RPMI8226 (cell line): ENCODE measurements at regions not wholly inside any gene's neighbourhood (a gene's known extent, or its start where the extent isn't known, plus 50 kb on each side); places are given as distances from the start of the nearest gene placed in this dataset.
A peak's percentile ranks its signal among the peaks of the same experiment; 100 is the strongest.
"Not testable (repeated sequence)": the region's sequence is repeated elsewhere in the genome, so short reads cannot be mapped to it uniquely, and the experiment has no call there.

Experiments
- DNase-seq: peaks from one replicate; pipeline ENCODE4 v3.0.0-alpha.2; 2015

DNA sequence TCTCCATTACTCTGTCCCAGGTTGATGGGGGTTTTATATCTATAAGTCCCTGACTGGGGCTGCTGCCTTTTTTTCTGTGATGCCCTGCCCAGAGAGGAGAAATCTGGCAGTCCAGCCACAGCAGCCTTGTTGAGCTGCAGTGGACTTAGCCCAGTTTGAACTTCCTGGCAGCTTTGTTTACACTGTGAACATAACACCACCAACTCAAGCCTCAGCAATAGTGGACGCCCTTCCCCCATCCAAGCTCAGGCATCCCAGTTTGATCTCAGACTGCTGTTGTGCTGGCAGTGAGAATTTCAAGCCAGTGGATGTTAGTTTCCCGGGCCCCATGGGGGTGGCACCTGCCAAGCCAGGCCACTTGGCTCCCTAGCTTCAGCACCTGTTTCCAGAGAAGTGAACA lies 298.5 kb upstream of the KDM5D start:
- peak; percentile 13 for DNase-seq

DNA sequence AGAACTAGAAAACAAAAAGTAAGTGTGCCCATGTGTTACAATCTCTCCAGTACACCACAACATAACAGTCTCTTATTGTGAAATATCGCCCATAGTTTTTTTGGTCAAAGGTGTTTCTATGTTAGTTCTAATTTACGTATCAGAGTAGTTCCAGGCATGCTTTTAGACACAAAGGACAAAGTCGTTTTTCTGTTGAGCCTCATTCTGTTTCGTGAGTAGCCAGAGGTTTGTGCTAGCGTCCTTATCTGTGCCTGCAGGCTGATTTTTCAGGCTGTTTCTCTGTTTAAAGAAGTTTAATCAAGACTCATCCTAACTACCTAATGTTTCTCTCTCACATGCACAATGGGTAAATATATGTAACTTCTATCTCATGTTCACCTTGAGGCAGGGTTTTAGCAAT lies 281.1 kb upstream of the KDM5D start:
- no peak for DNase-seq

DNA sequence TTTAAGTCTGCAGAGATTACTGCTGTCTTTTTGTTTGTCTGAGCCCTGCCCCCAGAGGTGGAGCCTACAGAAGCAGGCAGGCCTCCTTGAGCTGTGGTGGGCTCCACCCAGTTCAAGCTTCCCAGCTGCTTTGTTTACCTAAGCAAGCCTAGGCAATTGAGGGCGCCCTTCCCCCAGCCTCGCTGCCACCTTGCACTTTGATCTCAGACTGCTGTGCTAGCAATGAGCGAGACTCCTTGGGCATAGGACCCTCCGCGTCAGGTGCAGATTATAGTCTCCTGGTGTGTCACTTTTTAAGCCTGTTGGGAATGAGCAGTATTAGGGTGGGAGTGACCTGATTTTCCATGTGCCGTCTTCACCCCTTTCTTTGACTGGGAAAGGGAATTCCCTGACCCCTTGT lies 248.9 kb upstream of the KDM5D start:
- not testable (repeated sequence) for DNase-seq

DNA sequence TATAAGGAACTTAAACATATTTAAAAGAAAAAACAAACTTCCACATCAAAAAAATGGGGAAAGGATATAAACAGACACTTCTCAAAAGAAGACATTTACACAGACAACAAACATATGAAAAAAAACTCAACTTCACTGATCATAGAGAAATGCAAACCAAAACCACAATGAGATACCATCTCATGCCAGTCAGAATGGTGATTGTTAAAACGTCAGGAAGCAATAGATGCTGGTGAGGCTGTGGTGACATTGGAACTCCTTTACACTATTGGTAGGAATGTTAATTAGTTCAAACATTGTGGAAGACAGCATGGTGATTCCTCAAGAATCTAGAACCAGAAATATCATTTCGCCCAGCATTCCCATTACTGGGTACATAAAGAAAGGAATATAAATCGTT lies 228.5 kb upstream of the KDM5D start:
- DNase-seq, result no peak

DNA sequence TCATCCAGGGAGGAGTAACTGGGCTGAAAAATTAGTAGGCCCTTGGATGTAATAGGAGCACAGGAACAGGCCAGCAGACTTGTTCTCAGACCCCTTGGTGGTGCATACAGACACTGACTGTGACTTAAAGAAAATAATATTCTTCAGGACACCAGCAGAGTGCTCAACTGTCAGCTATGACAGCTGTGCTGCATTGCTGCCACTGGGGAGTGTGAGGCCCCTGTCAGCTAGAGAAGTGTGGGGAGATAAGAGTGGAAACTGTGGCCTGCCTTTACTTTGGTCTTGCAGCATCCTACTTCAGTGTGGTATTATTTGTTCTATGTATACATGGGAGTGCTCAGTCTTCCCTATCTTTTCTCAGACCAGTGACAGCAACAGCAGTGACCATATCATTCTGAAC lies 203.2 kb upstream of the KDM5D start:
- DNase-seq, result no peak

DNA sequence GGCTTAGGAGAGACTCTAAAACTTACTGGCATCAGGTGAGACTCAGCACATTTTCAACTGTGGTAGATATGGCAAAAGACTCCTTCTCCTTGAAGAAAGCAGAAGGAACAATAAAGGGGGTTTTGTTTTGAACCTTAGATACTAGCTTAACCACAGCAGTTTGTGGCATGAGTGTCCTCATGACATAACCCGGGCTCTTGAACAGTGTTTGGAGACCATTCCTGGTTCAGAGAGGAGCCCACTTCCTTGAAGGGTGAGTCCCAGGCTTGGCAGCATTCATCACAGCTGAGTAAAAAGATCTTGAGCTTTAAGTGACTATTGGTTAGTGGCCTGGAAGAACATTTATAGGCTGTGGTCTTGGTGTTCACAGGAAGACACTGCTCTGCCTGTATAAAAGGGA lies 154.5 kb upstream of the KDM5D start:
- DNase-seq, result no peak

DNA sequence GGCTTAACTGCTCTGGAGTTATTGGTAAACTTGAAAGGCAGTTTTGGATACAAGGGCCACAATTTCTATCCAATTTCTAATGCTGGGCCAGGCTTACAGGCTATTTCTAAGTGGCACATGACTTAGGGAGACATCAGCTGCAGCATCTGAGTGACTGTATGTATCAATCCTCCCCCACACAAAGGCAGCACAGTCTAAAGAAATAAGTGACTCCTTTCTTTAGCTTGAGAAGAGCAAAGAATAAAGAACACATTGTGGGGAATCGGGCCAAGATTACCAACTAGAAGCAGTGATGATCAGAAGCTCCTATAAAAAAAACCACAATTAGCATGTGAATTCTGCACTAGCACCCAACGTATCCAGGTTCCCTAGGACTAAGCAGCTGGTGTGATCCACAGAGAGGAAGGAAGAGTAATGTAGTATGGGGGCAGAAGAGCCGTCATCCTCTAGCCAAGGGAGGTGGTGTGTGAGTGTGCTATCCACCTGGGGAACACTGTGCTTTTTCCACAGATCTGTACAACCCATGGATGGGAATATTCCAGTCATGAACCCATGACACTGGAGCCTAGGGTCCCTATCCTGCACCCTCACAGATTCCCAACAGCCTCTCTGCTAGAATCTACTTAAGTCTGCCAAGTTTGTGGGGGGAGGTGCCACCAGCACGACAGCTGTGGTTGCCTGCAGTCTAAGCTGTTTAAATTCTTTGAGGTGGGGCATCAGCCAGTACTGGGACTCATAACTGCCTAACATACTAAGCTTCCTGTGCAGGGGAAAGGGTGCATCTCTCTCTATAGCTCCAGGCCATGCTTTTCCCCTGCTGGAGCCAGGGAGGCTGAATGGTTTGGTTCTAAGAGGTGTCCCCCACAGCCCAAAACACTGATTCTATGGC lies 147.8 kb upstream of the KDM5D start:
- no peak for DNase-seq

DNA sequence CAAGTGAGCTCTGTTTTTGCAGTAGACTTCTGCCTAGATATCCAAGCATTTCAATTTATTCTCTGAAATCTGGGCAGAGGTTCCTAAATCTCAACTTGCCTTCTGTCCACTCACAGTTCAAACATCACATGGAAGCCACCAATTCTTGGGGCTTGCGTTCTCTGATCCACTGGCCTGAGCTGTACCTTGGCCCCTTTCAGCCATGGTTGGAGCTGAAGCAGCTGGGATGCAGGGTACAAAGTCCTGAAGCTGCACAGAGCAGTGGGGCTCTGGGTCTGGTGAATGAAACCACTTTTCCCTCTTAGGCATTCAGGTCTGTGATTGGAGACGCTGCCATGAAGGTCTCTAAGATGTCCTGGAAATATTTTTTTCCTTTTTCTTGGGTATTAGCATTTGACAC lies 137.6 kb upstream of the KDM5D start:
- DNase-seq, result no peak

DNA sequence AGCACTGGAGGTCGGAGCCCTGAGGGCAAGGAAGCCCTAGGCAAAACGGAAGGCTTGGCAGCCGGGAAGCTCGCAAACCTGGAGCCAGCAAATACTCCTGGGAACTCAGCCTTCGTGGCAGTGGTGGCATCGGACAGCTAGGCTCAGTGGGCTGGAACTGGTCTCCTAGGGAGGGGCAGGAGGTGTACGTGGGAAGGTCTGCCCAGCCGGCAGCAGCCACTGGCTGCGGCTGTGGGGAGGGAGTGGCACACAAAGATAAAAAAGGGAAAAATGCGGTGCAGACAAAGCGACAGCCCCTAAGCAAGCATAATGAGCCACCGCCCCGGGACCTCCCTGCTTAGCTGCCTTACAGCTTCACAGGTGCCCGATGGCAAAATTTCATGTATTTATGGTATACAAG lies 125.2 kb upstream of the KDM5D start:
- DNase-seq, result peak; percentile 58

DNA sequence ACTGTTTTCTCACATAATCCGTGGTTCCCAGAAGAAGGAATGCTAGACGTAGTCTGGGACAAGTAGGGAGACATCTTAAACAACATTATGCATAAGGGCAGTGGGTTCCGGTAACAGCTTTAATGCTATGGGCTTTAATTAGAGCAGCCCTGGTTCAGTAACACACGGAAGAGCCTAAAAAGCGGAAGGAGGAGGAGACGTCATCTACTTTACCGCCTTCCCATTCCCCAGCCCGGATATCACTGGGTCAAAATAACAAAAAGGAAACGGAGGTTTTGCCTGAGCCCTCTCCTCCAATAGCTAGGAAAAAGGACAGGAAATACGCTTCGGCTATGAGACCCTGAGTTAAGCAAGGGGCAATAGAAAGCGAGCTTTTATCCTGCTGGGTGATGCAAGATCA lies 124.8 kb upstream of the KDM5D start:
- peak; percentile 49 for DNase-seq

DNA sequence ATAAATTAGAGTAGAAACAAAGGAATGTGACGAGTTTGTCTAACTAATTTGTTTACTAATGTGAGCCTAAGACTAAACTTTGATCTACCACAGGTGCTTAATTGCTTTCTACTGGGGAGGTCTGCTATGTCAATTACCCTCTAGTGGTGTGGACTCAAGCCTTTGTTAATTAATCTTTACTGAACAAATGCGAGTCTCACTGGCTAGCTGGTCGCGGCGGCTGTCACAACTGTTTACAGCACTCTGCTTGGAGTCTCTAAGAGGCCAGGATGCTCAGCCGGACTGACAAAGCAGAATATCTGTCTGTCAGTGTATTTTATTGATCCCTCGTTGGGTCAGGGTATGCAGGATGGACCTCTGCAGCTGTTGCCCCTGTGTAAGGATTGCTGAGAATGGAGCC lies 124.1 kb upstream of the KDM5D start:
- no peak for DNase-seq

DNA sequence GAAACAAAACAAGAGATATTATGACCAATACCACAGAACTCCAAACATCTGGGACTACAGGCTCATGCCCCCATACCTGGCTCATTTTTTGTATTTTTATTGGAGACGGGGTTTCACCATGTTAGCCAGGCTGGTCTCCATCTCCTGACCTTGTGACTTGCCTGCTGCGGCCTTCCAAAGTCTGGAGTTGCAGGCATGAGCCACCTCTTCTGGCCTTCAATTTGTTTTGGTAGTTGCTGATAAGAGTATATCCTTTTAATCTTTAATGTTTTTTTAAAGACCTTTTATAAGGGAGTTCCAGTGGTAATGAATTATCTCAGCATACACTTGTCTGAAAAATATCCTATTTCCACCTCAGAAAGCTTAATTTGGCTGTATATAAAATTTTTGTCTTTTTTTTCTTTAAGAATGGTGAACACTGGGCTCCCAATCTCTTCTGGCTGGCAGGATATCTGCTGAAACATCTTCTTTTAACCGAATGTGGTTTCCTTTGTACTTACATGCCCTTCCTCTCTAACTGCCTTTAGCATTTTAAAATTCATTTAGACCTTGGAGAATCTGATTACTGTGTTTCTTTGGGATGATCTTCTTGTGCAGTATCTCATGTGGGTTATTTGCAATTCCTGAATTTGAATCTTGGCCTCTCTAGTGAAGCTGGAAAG lies 112.1 kb upstream of the KDM5D start:
- DNase-seq, result peak; percentile 19

DNA sequence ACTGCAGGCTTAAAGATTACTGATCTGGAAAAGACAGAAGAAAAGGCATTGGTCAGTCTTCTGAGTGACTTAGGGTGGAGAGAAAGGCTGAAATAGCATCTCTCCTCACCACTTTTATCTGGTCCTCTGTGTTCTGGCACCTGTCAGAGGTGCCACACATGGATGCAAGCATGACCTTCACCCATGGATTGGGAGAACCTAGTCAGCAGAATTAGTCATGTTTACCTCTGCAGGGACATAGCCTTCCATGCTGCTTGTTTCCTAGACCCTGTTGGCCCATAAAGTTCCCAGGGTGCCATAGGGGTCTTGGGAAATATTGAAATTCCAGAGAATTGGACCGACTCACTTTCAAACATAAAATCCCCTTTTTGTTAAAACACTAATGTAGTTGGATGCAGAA lies 98.4 kb upstream of the KDM5D start:
- no peak for DNase-seq

DNA sequence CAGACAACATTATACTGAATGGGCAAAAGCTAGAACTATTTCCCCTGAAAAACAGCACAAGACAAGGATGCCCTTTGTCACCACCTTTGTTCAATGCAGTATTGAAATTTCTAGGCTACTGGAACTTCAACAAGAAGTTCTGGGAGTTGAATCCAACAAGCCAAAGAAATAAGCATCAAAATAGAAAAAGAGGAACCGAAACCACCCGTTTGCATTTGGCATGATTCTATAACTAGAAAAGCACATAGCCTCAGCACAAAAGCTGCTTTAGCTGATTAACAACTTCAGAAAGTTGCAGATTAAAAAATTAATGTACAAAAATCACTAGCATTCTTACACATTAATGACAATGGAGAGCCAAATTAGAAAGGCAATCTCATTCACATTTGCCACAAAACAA lies 79.6 kb upstream of the KDM5D start:
- peak; percentile 80 for DNase-seq

DNA sequence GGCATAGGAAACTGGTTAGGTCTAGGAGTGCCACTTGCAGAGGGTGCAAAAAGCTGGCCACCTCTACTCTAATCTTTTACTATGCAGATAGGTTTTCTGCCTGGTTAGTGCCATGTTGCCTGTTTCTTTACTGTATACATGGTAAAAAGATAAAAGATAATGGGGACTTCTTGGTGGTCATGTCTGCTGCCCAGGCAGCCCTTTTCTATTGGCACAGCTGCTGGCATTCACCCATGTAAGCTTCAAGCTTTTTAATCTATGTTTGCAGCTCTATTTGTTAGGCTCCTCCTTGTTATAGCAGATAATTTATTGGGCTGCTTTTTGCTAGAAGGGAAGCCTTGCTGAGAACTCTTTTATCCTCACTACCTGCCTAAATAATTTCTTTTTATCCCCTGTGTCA lies 74.0 kb upstream of the KDM5D start:
- DNase-seq, result no peak

DNA sequence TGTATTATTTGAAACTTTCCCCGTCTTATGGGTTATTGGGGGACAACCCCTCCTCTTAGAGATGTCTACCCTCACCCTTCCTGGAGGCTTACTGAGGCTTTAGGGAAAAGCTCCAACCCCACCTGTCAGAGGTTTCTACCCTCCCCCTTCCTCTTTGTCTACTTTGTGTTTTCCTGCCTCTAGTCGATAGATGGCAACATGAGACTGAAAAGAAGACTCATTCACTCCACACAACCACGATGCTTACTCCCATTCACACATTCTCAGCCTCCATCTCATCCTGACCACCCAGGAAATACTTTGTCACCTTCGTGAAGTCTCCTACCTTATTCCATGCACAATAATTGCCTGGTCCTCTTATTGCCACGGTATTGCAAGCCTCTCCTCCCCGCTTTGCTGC lies 72.4 kb upstream of the KDM5D start:
- DNase-seq, result peak; percentile 6

DNA sequence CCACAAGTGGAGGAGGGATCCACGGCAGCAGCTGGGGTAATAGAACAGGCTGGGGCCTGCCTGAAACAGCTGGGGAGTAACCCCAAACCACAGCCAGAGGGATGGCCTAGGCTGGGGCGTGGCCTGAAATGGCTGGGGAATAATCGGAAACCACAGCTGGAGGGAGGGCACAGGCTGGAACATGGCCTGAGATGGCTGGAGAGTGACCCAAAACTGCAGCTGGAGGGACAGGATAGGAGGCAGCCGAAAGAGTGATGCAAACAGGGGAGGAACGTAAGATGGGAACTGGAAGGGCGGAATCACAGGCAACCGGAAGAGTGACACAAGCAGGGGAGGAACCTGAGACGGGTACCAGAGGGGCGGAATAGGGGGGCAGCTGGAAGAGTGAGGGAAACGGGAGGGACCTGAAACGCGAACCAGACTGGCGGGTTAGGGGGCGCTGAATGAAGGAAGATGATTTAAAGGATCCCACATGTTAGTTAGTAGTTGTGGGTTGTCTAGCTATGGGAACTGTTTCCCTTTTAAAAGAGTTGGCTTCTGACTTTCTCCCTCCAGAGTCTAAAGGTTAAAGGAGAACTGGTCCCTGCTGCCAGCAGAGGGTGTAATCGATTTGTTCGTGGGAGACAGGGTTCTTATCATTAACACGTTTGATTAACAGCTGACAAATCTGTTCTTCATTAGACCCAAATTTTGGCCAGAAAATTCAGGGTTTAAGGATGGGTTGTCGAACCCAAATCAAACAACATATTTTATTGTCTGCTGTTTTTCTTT lies 71.7 kb upstream of the KDM5D start:
- peak; percentile 7 for DNase-seq
